ENCODE measurements at regions not wholly inside any gene's neighbourhood (a gene's known extent, or its start where the extent isn't known, plus 50 kb on each side); places are given as distances from the start of the nearest gene placed in this dataset.

DNA sequence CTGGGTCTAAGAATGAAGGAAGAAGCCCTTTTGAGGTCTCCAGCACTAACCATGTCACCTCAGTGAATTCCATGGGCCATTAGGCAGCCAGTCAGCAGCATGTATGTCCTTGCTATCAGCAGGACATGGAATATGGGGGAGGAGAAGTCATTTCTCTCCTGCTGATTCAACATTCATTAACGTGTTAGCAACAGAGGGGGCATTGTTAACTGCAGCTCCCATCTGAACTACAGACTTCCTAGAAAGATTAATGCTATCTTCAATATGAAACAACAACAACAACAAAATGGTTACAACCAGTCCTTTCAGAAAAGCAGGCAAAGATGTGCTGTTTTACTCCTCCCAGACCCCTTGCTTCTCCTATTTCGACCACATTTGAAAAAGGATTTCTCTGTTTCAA is 120.4 kb upstream of the SLC34A2 start:
- Mint-ChIP-seq H3K9me3 (ENCODE audit: unreplicated experiment) (no peaks in the 10 kb centered on the region), H3K4me1 (ENCODE audit: low read depth, unreplicated experiment) (peaks cover 4% of the 10 kb centered on the region), H3K4me3 (ENCODE audit: unreplicated experiment) (no peak overlapping the region), H3K27ac (ENCODE audit: unreplicated experiment) (no peak overlapping the region), H3K27me3 (ENCODE audit: low read depth, unreplicated experiment) (peaks cover 8% of the 10 kb centered on the region), H3K36me3 (ENCODE audit: low read depth, unreplicated experiment) (no peaks in the 10 kb centered on the region)
- no peaks in the 10 kb centered on the region for H3K79me2 ChIP-seq (ENCODE audit: insufficient read depth, low read length)
- H3K4me2 ChIP-seq (ENCODE audit: low read length): no peak overlapping the region
- H4K20me1 ChIP-seq (ENCODE audit: insufficient read depth, low read length): no peaks in the 10 kb centered on the region
- no peak overlapping the region for H2AFZ ChIP-seq (ENCODE audit: low read depth, low read length)
- no peak overlapping the region for H3K4me3 ChIP-seq (ENCODE audit: insufficient read depth, low read depth, low read length)
- no peaks in the 10 kb centered on the region for H3K36me3 ChIP-seq (ENCODE audit: insufficient read depth, low read length)
- no peak overlapping the region for H3K27ac ChIP-seq (ENCODE audit: low read depth, low read length)
- H3K4me1 ChIP-seq (ENCODE audit: insufficient read depth, low read length): peaks cover 3% of the 10 kb centered on the region
- no peak overlapping the region for H3K9ac ChIP-seq (ENCODE audit: low read length)
- DNase-seq (ENCODE audit: low read depth) (no peak), FAIRE-seq (no peak)
- H3K27me3 ChIP-seq (ENCODE audit: insufficient read depth, low read length): no peaks in the 10 kb centered on the region
- TF ChIP-seq, protein P1, sequence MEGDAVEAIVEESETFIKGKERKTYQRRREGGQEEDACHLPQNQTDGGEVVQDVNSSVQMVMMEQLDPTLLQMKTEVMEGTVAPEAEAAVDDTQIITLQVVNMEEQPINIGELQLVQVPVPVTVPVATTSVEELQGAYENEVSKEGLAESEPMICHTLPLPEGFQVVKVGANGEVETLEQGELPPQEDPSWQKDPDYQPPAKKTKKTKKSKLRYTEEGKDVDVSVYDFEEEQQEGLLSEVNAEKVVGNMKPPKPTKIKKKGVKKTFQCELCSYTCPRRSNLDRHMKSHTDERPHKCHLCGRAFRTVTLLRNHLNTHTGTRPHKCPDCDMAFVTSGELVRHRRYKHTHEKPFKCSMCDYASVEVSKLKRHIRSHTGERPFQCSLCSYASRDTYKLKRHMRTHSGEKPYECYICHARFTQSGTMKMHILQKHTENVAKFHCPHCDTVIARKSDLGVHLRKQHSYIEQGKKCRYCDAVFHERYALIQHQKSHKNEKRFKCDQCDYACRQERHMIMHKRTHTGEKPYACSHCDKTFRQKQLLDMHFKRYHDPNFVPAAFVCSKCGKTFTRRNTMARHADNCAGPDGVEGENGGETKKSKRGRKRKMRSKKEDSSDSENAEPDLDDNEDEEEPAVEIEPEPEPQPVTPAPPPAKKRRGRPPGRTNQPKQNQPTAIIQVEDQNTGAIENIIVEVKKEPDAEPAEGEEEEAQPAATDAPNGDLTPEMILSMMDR (IDR thresholded peaks at IDR 0.05; ENCODE audit: insufficient read depth, low read depth, low read length): no peak
- no peaks in the 10 kb centered on the region for H3K9me3 ChIP-seq (ENCODE audit: insufficient read depth, low read depth, low read length)

DNA sequence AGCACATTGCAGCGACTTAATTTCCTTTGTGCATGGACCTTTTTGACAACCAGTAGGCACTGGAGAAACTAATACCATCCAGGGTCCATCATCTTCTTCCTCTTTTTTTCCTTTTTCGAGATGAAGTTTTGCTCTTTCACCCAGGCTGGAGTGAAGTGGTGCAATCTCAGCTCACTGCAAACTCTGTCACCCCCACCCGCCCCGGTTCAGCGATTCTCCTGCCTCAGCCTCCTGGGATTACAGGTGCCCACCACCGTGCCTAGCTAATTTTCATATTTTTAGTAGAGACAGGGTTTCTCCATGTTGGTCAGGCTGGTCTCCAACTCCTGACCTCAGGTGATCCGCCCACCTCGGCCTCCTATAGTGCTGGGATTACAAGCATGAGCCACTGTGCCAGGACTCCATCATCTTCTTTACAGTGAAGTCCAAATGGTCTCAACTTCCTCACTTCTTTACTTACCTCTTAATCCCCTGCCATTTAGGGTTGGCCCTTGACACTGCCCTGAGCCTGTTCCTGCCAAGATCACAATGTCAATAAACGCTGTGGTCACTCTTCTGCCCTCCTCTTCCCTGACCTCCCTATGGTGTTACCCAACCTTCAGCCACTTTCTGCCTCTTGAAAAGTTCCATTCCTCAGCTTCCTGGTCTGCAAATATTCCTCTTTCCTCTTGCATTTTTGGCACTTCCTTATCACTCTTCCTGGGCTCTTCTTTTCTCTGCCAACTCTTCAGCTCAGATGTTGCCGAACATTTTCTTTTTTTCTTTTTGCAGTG is 119.8 kb upstream of the SLC34A2 start:
- Mint-ChIP-seq H3K27me3 (ENCODE audit: low read depth, unreplicated experiment) (peaks cover 4% of the 10 kb centered on the region), H3K4me1 (ENCODE audit: low read depth, unreplicated experiment) (peaks cover 4% of the 10 kb centered on the region), H3K27ac (ENCODE audit: unreplicated experiment) (no peak overlapping the region), H3K9me3 (ENCODE audit: unreplicated experiment) (no peaks in the 10 kb centered on the region), H3K36me3 (ENCODE audit: low read depth, unreplicated experiment) (no peaks in the 10 kb centered on the region), H3K4me3 (ENCODE audit: unreplicated experiment) (no peak overlapping the region)
- Histone ChIP-seq H3K4me3 (ENCODE audit: insufficient read depth, low read depth, low read length) (no peak overlapping the region), H3K9ac (ENCODE audit: low read length) (no peak overlapping the region), H3K4me2 (ENCODE audit: low read length) (no peak overlapping the region), H3K36me3 (ENCODE audit: insufficient read depth, low read length) (no peaks in the 10 kb centered on the region), H4K20me1 (ENCODE audit: insufficient read depth, low read length) (no peaks in the 10 kb centered on the region), H3K4me1 (ENCODE audit: insufficient read depth, low read length) (peaks cover 3% of the 10 kb centered on the region), H3K27ac (ENCODE audit: low read depth, low read length) (no peak overlapping the region), H3K27me3 (ENCODE audit: insufficient read depth, low read length) (no peaks in the 10 kb centered on the region), H3K9me3 (ENCODE audit: insufficient read depth, low read depth, low read length) (no peaks in the 10 kb centered on the region), H2AFZ (ENCODE audit: low read depth, low read length) (no peak overlapping the region), H3K79me2 (ENCODE audit: insufficient read depth, low read length) (no peaks in the 10 kb centered on the region)
- no peak for FAIRE-seq
- DNase-seq (ENCODE audit: low read depth): no peak
- TF ChIP-seq, protein P1 (IDR thresholded peaks at IDR 0.05; ENCODE audit: insufficient read depth, low read depth, low read length): no peak
- no peak for TF ChIP-seq EZH2 (IDR thresholded peaks at IDR 0.05; ENCODE audit: insufficient read depth, low read length)

DNA sequence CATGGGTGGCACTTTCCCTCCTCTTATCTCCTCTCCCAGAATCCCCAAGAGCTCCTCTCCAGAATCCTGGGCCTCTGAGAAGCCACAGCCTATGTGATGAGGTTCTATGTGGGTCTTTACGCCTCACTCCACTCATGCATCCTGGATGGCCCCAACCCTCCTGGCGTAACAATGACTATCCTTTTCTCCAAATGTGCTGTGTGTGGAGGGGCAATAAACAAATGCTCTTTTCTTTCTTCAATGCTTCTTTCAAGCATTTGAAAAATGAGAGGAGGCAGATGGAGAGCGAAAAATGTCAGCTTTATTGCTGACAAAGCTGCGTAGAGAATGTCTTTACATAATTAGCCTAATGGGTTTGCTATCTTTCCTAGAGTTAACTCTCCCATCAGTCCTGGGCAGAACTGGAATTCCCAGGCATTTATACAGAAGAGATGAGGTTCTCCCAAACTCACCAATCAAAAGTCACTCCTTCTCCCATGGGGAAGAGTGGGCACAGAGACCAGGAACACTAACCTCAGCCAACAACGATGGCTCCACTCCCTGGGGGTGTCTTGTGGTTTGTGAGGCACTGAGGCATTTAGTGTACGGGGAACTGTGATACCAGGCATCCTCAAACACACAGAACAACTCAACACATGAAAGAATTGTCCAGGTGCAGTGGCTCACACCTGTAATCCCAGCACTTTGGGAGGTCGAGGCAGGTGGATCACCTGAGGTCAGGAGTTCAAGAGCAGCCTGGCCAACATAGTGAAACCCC is 118.9 kb upstream of the SLC34A2 start:
- no peak overlapping the region for H3K27ac Mint-ChIP-seq (ENCODE audit: unreplicated experiment)
- Histone ChIP-seq H4K20me1 (ENCODE audit: insufficient read depth, low read length) (no peaks in the 10 kb centered on the region), H3K36me3 (ENCODE audit: insufficient read depth, low read length) (no peaks in the 10 kb centered on the region), H3K27ac (ENCODE audit: low read depth, low read length) (no peak overlapping the region), H3K79me2 (ENCODE audit: insufficient read depth, low read length) (no peaks in the 10 kb centered on the region), H3K27me3 (ENCODE audit: insufficient read depth, low read length) (no peaks in the 10 kb centered on the region), H3K9me3 (ENCODE audit: insufficient read depth, low read depth, low read length) (no peaks in the 10 kb centered on the region), H3K4me2 (ENCODE audit: low read length) (no peak overlapping the region), H2AFZ (ENCODE audit: low read depth, low read length) (no peak overlapping the region), H3K4me1 (ENCODE audit: insufficient read depth, low read length) (peaks cover 3% of the 10 kb centered on the region), H3K4me3 (ENCODE audit: insufficient read depth, low read depth, low read length) (no peak overlapping the region), H3K9ac (ENCODE audit: low read length) (no peak overlapping the region)
- H3K4me1 Mint-ChIP-seq (ENCODE audit: low read depth, unreplicated experiment): peaks cover 4% of the 10 kb centered on the region
- H3K36me3 Mint-ChIP-seq (ENCODE audit: low read depth, unreplicated experiment): no peaks in the 10 kb centered on the region
- FAIRE-seq: no peak
- TF ChIP-seq EZH2 (IDR thresholded peaks at IDR 0.05; ENCODE audit: insufficient read depth, low read length): no peak
- TF ChIP-seq, protein P1 (IDR thresholded peaks at IDR 0.05; ENCODE audit: insufficient read depth, low read depth, low read length): no peak
- no peaks in the 10 kb centered on the region for H3K9me3 Mint-ChIP-seq (ENCODE audit: unreplicated experiment)
- no peak overlapping the region for H3K4me3 Mint-ChIP-seq (ENCODE audit: unreplicated experiment)
- peaks cover 4% of the 10 kb centered on the region for H3K27me3 Mint-ChIP-seq (ENCODE audit: low read depth, unreplicated experiment)
- no peak for DNase-seq (ENCODE audit: low read depth)

All from astrocyte (in vitro differentiated cells and primary cell).